ENCODE measurements at regions not wholly inside any gene's neighbourhood (a gene's known extent, or its start where the extent isn't known, plus 50 kb on each side); places are given as distances from the start of the nearest gene placed in this dataset.

GRCh38 chr12:64944966-64945365, 120.5 kb downstream of the TBC1D30 start:
- TF ChIP-seq CTCF (IDR thresholded peaks at IDR 0.05) (no peak), SIN3A (IDR thresholded peaks at IDR 0.05; ENCODE audit: borderline replicate concordance, insufficient read depth, low read depth, low read length) (no peak), POLR2AphosphoS5 (IDR thresholded peaks at IDR 0.05; ENCODE audit: low read depth, low read length) (no peak)
